HCT116 (cell line): ENCODE measurements at regions not wholly inside any gene's neighbourhood (a gene's known extent, or its start where the extent isn't known, plus 50 kb on each side); places are given as distances from the start of the nearest gene placed in this dataset.

Experiments
- ATAC-seq: fragments of 200-7000 bp; cut with Tn5 transposase; 2 replicates; pipeline ENCODE4 v1.9.1; 2020; ENCODE audit warnings: mild to moderate bottlenecking, moderate library complexity
- BruUV-seq: library from RNA; stranded (reverse); fragments of 400-500 nt; replicated peaks from 2 replicates; lab custom pipeline; 2021; lab: Mats Ljungman, UMichigan
- CTCF ChIA-PET: fragments of 300-600 bp; sonication (Branson Sonifier 250); formaldehyde crosslinking; loops from one replicate; lab custom pipeline; 2021; ENCODE audit warnings: antibody characterized with exemption; lab: Charles Lee
- POLR2A ChIA-PET: fragments of 300-600, 350-600 bp; sonication (Branson Sonifier 250); formaldehyde crosslinking; loops from one replicate; lab custom pipeline; 2021; ENCODE audit warnings: antibody characterized with exemption; lab: Charles Lee
- RAD21 ChIA-PET, 2 experiments: fragments of 300-600 bp; sonication (Branson Sonifier 250); formaldehyde crosslinking; loops; one replicate each; lab custom pipeline; 2023; ENCODE audit warnings: low total read pairs in 2 of 2; ENCODE audit not compliant: uncharacterized antibody in 2 of 2, unreplicated experiment in 2 of 2, low non-redundant PET in 1 of 2; lab: Charles Lee
- DNase-seq: peaks from one replicate; pipeline ENCODE4 v3.0.0-alpha.2; 2010; ENCODE audit warnings: low read depth, low spot score
- H2AFZ ChIP-seq: fragments of 200-600 bp; shearing (Covaris generic), sonication (generic); 2 replicates; pipeline ENCODE4 v1.6.1; 2017; ENCODE audit warnings: low read depth, mixed run types, mixed read lengths, antibody characterized with exemption, low read length; ENCODE audit not compliant: poor library complexity, severe bottlenecking
- H3K27ac ChIP-seq: 2 replicates; pipeline ENCODE4 v1.5.1; 2012; ENCODE audit warnings: low read depth, low read length
- H3K27me3 ChIP-seq: fragments of 200-600 bp; sonication (generic); 2 replicates; pipeline ENCODE4 v1.6.1; 2016; ENCODE audit warnings: mixed run types, low read length, mixed read lengths; ENCODE audit not compliant: insufficient read depth
- H3K36me3 ChIP-seq, 2 experiments: fragments of 200-500 bp in 1 of 2; fragments of 200-600 bp in 1 of 2; sonication (Bioruptor generic) in 1 of 2; sonication (generic) in 1 of 2; 2 replicates each; pipeline versions ENCODE4 v1.5.1 to v1.6.1; 2014 to 2016; ENCODE audit warnings: low read length in 2 of 2, inconsistent platforms in 1 of 2, mixed read lengths in 1 of 2, mixed run types in 1 of 2; ENCODE audit not compliant: insufficient read depth in 2 of 2, control insufficient read depth in 1 of 2
- H3K4me1 ChIP-seq, 2 experiments: fragments of 200-600 bp in 1 of 2; sonication (generic) in 1 of 2; 2 replicates each; pipeline versions ENCODE4 v1.5.1 to v1.6.1; 2012 to 2017; ENCODE audit warnings: low read length in 2 of 2, inconsistent platforms in 1 of 2, mild to moderate bottlenecking in 1 of 2, mixed read lengths in 1 of 2, mixed run types in 1 of 2, moderate library complexity in 1 of 2; ENCODE audit not compliant: insufficient read depth in 2 of 2, control insufficient read depth in 1 of 2
- H3K4me2 ChIP-seq: fragments of 200-600 bp; sonication (generic); 2 replicates; pipeline ENCODE4 v1.6.1; 2017; ENCODE audit warnings: mixed run types, low read length, mixed read lengths
- H3K4me3 ChIP-seq, 2 experiments: fragments of 200-600 bp in 1 of 2; sonication (generic) in 1 of 2; replicated peaks in 1 of 2; 2 replicates each; pipeline ENCODE4 v1.5.1; 2011 to 2016; ENCODE audit warnings: low read length in 2 of 2, control low read depth in 1 of 2, low read depth in 1 of 2, mild to moderate bottlenecking in 1 of 2, mixed read lengths in 1 of 2, mixed run types in 1 of 2
- H3K79me2 ChIP-seq: fragments of 200-600 bp; sonication (generic); 2 replicates; pipeline ENCODE4 v1.6.1; 2017; ENCODE audit warnings: mild to moderate bottlenecking, mixed run types, low read length, moderate library complexity, mixed read lengths; ENCODE audit not compliant: insufficient read depth
- H3K9ac ChIP-seq: fragments of 200-600 bp; sonication (generic); 2 replicates; pipeline ENCODE4 v1.6.1; 2016; ENCODE audit warnings: low read length, mixed read lengths
- H3K9me2 ChIP-seq: fragments of 200-600 bp; sonication (generic), shearing (Covaris generic); 2 replicates; pipeline ENCODE4 v1.6.1; 2017; ENCODE audit warnings: mixed run types, mild to moderate bottlenecking, moderate library complexity; ENCODE audit not compliant: insufficient read depth
- H3K9me3 ChIP-seq, 2 experiments: fragments of 200-500 bp in 1 of 2; fragments of 200-600 bp in 1 of 2; sonication (Bioruptor generic) in 1 of 2; sonication (generic) in 1 of 2; 2 replicates each; pipeline ENCODE4 v1.6.1; 2014 to 2017; ENCODE audit warnings: low read length in 2 of 2, mixed read lengths in 2 of 2, inconsistent platforms in 1 of 2, low read depth in 1 of 2, mild to moderate bottlenecking in 1 of 2, mixed run types in 1 of 2, moderate library complexity in 1 of 2; ENCODE audit not compliant: control insufficient read depth in 1 of 2, insufficient read depth in 1 of 2
- H4K20me1 ChIP-seq: fragments of 200-600 bp; sonication (generic), shearing (Covaris generic); 2 replicates; pipeline ENCODE4 v1.6.1; 2017; ENCODE audit warnings: mixed run types, mild to moderate bottlenecking, moderate library complexity; ENCODE audit not compliant: insufficient read depth
- POLR2A ChIP-seq: IDR thresholded peaks from 2 replicates; pipeline ENCODE4 v1.7.0; 2011; ENCODE audit warnings: borderline replicate concordance; ENCODE audit not compliant: insufficient read depth, insufficient read length; ENCODE audit errors: extremely low read depth
- RAD21 ChIP-seq: IDR thresholded peaks from 2 replicates; pipeline ENCODE4 v1.6.1; 2012; ENCODE audit warnings: low read depth, mild to moderate bottlenecking
- SRF ChIP-seq: IDR thresholded peaks from 2 replicates; pipeline ENCODE4 v1.6.1; 2012; ENCODE audit warnings: low read depth
- TCF7L2 ChIP-seq: IDR thresholded peaks from 2 replicates; pipeline ENCODE4 v1.7.0; 2011; ENCODE audit warnings: borderline replicate concordance, inconsistent platforms; ENCODE audit not compliant: insufficient read depth, insufficient read length; ENCODE audit errors: extremely low read depth
- ZFX ChIP-seq: fragments of 450-650 bp; IDR thresholded peaks from 2 replicates; pipeline ENCODE4 v1.6.1; 2017
- ZNF274 ChIP-seq: fragments of 200-500 bp; sonication (Bioruptor generic); IDR thresholded peaks from 2 replicates; pipeline ENCODE4 v1.6.1; 2014; ENCODE audit warnings: mild to moderate bottlenecking, low read depth, low read length, inconsistent platforms
- intact Hi-C: fragments of 100-400 bp; cut with micrococcal nuclease; formaldehyde crosslinking; loops from 2 replicates; pipeline ENCODE4 v1.10.0; 2022
- TF ChIP-seq, protein P1 (sequence below), 3 experiments: fragments of 200-600 bp in 1 of 3; sonication (generic) in 1 of 3; IDR thresholded peaks in 2 of 3; conservative IDR thresholded peaks in 1 of 3; 2 replicates each; pipeline ENCODE4 v1.5.1; 2012 to 2017; ENCODE audit warnings: low read depth in 2 of 3, low read length in 2 of 3, antibody characterized with exemption in 1 of 3, borderline replicate concordance in 1 of 3, control low read depth in 1 of 3, mild to moderate bottlenecking in 1 of 3, mixed read lengths in 1 of 3, mixed run types in 1 of 3, moderate library complexity in 1 of 3; ENCODE audit not compliant: insufficient read depth in 1 of 3

DNA sequence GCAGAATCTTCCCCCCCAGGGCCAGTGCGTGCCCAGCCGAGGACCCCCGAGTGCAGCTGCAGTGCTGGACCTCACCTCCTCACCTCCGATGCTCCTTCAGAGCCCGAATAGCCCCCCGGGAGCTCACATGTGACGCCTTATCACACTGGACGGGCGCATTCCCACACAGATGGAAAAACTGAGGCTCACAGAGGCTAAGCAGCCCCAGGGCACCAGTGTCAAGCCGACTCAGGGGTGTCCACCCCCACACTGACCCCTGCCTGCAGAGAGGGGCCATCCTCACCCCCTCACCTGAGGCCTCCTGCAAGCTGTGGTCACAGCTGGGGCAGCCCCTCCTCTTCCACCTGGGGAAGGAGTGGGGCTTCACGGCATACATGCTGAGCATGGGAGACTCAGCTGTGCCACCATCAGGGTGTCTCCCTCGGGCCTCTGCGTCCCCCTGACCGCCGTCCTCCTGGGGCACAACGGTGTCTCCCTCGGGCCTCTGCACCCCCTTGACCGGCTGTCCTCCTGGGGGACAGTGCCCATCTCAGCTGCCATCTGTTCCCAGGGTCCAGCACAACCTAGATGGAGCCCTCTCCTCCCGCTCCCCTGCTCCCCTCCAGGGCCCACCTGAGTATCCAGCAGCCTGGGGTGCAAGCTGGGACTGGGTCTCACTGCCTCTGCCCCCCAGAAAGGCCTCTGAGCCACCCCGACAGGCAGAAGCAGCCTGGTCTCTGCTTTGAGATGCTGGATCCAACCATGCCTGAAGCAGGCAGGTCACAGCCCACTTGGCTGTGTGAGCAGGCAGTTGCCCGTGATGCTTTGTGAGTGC, 85.3 kb upstream of the NKX1-1 start:
- no TSS peak for BruUV-seq
- Histone ChIP-seq H3K4me3 (no peak overlapping the region), H3K27ac (no peak overlapping the region), H3K36me3 (no peaks in the 10 kb centered on the region), H4K20me1 (no peaks in the 10 kb centered on the region), H3K9me2 (no peaks in the 10 kb centered on the region), H2AFZ (no peak overlapping the region), H3K79me2 (no peaks in the 10 kb centered on the region)
- CTCF ChIA-PET = no interaction called here
- POLR2A ChIA-PET = no interaction called here
- intact Hi-C loops = no loop called here
- RAD21 ChIA-PET = no interaction called here
- no peak for ATAC-seq
- TF ChIP-seq SRF (no peak), ZFX (no peak), ZNF274 (no peak), POLR2A (no peak), TCF7L2 (no peak), RAD21 (no peak)
- TF ChIP-seq, protein P1, sequence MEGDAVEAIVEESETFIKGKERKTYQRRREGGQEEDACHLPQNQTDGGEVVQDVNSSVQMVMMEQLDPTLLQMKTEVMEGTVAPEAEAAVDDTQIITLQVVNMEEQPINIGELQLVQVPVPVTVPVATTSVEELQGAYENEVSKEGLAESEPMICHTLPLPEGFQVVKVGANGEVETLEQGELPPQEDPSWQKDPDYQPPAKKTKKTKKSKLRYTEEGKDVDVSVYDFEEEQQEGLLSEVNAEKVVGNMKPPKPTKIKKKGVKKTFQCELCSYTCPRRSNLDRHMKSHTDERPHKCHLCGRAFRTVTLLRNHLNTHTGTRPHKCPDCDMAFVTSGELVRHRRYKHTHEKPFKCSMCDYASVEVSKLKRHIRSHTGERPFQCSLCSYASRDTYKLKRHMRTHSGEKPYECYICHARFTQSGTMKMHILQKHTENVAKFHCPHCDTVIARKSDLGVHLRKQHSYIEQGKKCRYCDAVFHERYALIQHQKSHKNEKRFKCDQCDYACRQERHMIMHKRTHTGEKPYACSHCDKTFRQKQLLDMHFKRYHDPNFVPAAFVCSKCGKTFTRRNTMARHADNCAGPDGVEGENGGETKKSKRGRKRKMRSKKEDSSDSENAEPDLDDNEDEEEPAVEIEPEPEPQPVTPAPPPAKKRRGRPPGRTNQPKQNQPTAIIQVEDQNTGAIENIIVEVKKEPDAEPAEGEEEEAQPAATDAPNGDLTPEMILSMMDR (IDR thresholded peaks at IDR 0.05 in 2 of 3, conservative IDR thresholded peaks at IDR 0.05 in 1 of 3; ENCODE audit: borderline replicate concordance in 1 of 3, insufficient read depth in 1 of 3, low read depth in 2 of 3, low read length in 2 of 3) = no peak
- TF ChIP-seq, all 23 proteins: peak for 0
- DNase-seq = no peak
- Histone ChIP-seq H3K9ac (no peak overlapping the region), H3K9me3 (peaks cover under 1% of the 10 kb centered on the region in 2 experiments; a peak in 2 of 4 replicates), H3K4me2 (no peak overlapping the region), H3K27me3 (no peaks in the 10 kb centered on the region), H3K4me1 (no peaks in the 10 kb centered on the region)
